Activated CD8-positive, alpha-beta T cell treated with anti-CD3 and anti-CD28 coated beads for 36 hours (primary cell): ENCODE measurements at regions not wholly inside any gene's neighbourhood (a gene's known extent, or its start where the extent isn't known, plus 50 kb on each side); places are given as distances from the start of the nearest gene placed in this dataset.

Experiments used
- ATAC-seq: fragments of 200-7000 bp; cut with Tn5 transposase; one replicate; pipeline ENCODE4 v1.10.0; 2021; ENCODE audit warnings: mild to moderate bottlenecking, moderate library complexity
- CTCF ChIA-PET: fragments of 350-600 bp; sonication (Branson Sonifier 250); formaldehyde crosslinking; loops from one replicate; lab custom pipeline; 2021; ENCODE audit warnings: antibody characterized with exemption; lab: Charles Lee
- POLR2A ChIA-PET: fragments of 350-600 bp; sonication (Branson Sonifier 250); formaldehyde crosslinking; loops from one replicate; lab custom pipeline; 2021; ENCODE audit warnings: antibody characterized with exemption; lab: Charles Lee
- DNase-seq: peaks from one replicate; pipeline ENCODE4 v3.0.0-alpha.2; 2020
- H3K27ac Mint-ChIP-seq: one replicate; pipeline ENCODE4 v1.8.0; 2021; ENCODE audit warnings: mild to moderate bottlenecking, mixed read lengths
- H3K27me3 Mint-ChIP-seq: one replicate; pipeline ENCODE4 v1.8.0; 2021; ENCODE audit warnings: mixed read lengths
- H3K36me3 Mint-ChIP-seq: one replicate; pipeline ENCODE4 v1.8.0; 2021; ENCODE audit warnings: low read depth, mixed read lengths
- H3K4me1 Mint-ChIP-seq: one replicate; pipeline ENCODE4 v1.8.0; 2021; ENCODE audit warnings: low read depth, mixed read lengths
- H3K4me3 Mint-ChIP-seq: one replicate; pipeline ENCODE4 v1.8.0; 2021; ENCODE audit warnings: mild to moderate bottlenecking, moderate library complexity, mixed read lengths
- H3K9me3 Mint-ChIP-seq: one replicate; pipeline ENCODE4 v1.8.0; 2021; ENCODE audit warnings: mixed read lengths
- intact Hi-C: fragments of 100-400 bp; cut with micrococcal nuclease; formaldehyde crosslinking; loops from one replicate; pipeline ENCODE4 v1.10.0; 2022
- TF ChIP-seq, protein P1 (sequence below): fragments of 200-600 bp; IDR thresholded peaks from one replicate; pipeline ENCODE4 v1.8.0; 2022; ENCODE audit warnings: antibody characterized with exemption, mild to moderate bottlenecking

DNA sequence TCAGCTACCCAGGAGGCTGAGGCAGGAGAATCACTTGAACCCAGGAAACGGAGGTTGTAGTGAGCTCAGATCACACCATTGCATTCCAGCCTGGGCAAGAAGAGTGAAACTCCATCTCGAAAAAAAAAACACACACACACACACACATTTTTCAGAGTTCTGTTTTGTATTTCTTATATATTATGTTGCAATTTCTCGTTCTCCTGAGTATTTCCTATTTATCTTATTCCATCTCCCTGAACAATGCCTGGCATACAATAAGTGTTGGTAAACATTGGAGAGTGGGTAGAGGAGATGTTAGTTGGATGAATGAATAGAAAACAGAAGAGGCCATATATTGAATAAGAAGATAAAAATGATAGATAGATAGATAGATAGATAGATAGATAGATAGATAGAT, 167.8 kb upstream of the CDH5 start:
- no peak overlapping the region for H3K27ac Mint-ChIP-seq
- H3K4me3 Mint-ChIP-seq, result no peak overlapping the region
- TF ChIP-seq, protein P1, sequence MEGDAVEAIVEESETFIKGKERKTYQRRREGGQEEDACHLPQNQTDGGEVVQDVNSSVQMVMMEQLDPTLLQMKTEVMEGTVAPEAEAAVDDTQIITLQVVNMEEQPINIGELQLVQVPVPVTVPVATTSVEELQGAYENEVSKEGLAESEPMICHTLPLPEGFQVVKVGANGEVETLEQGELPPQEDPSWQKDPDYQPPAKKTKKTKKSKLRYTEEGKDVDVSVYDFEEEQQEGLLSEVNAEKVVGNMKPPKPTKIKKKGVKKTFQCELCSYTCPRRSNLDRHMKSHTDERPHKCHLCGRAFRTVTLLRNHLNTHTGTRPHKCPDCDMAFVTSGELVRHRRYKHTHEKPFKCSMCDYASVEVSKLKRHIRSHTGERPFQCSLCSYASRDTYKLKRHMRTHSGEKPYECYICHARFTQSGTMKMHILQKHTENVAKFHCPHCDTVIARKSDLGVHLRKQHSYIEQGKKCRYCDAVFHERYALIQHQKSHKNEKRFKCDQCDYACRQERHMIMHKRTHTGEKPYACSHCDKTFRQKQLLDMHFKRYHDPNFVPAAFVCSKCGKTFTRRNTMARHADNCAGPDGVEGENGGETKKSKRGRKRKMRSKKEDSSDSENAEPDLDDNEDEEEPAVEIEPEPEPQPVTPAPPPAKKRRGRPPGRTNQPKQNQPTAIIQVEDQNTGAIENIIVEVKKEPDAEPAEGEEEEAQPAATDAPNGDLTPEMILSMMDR, result no peak
- H3K9me3 Mint-ChIP-seq, result no peaks in the 10 kb centered on the region
- ChIA-PET POLR2A (no interaction called here), CTCF (no interaction called here)
- H3K27me3 Mint-ChIP-seq, result no peaks in the 10 kb centered on the region
- DNase-seq (no peak), ATAC-seq (no peak)
- intact Hi-C loops, result no loop called here
- no peaks in the 10 kb centered on the region for H3K36me3 Mint-ChIP-seq
- no peaks in the 10 kb centered on the region for H3K4me1 Mint-ChIP-seq

DNA sequence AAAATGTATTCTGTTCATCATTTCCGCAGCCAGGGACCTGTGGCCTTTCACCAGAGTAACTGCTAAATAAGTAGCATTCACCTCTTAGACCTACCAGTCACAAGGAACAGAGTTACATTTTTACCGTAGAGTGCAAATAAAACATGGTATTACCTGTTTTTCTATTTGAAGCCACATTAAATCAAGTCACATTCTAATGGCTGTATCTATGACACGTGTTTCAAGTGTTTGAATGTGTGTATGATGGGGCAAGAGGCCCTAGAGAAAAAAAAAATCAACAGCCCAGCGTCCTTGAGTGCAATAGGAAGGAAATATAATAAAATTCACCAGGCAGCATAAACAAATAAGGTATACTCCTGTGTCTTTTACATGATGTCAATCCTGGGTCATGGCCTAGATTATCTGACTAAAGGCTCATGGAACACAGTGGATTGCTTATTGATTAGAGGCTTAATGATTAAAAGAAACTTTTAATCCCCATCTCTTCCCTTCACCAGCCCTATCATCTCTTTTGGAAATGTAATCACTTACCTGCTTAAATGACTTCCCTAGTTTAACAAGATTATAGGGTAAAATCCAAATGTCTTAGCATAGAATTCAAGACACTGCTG, 168.7 kb upstream of the CDH5 start:
- Mint-ChIP-seq H3K27ac (no peak overlapping the region), H3K4me1 (no peaks in the 10 kb centered on the region), H3K27me3 (no peaks in the 10 kb centered on the region), H3K36me3 (no peaks in the 10 kb centered on the region), H3K4me3 (no peak overlapping the region), H3K9me3 (no peaks in the 10 kb centered on the region)
- POLR2A ChIA-PET, result no interaction called here
- no peak for ATAC-seq
- TF ChIP-seq, protein P1, result no peak
- CTCF ChIA-PET, result no interaction called here
- DNase-seq, result no peak
- intact Hi-C loops, result no loop called here

DNA sequence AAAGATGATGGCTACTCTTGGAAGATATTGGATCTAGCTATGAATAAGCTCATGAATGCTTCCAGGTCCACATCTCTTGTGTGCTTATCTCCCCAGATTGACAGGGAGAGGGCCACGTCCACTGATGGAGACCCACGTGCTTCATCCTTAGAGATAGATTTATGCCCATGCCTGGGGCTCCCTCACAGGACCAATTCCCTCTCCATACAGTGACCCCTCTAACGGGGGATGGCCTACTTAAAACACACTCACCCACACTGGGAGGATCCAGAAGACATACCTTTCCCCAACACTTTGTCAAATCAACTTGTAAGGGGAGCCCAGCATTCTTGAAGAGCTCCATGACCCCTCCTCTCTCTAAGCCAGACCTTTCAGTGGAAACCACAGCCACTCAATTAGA, 169.7 kb upstream of the CDH5 start:
- ATAC-seq (no peak), DNase-seq (no peak)
- Mint-ChIP-seq H3K9me3 (no peaks in the 10 kb centered on the region), H3K4me3 (no peak overlapping the region), H3K27ac (no peak overlapping the region), H3K27me3 (peaks cover 3% of the 10 kb centered on the region), H3K4me1 (no peaks in the 10 kb centered on the region), H3K36me3 (no peaks in the 10 kb centered on the region)
- ChIA-PET POLR2A (no interaction called here), CTCF (no interaction called here)
- TF ChIP-seq, protein P1, result no peak
- intact Hi-C loops, result no loop called here

DNA sequence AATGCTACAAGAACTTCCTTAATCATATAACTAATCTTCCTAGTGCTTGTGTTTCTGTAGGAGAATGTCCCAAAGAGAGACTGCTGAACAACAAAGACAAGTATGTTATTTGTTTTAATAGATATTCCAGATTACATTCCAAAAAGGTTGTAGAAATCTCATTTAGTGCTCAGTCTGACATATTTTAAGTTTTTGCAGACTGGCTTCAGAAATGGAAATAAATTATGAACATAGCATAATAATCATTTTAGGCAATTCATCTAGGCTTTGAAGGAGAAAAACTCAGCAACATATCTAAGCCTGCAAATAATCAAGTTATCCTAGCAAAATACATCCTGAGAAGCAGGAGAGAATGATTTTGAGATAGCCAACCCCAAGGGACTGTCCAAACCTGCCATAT, 171.6 kb upstream of the CDH5 start:
- Mint-ChIP-seq H3K27ac (no peak overlapping the region), H3K4me3 (no peak overlapping the region), H3K4me1 (no peaks in the 10 kb centered on the region), H3K9me3 (no peaks in the 10 kb centered on the region), H3K27me3 (peaks cover 3% of the 10 kb centered on the region), H3K36me3 (no peaks in the 10 kb centered on the region)
- CTCF ChIA-PET, result no interaction called here
- ATAC-seq (no peak), DNase-seq (no peak)
- TF ChIP-seq, protein P1, result no peak
- intact Hi-C loops, result no loop called here
- POLR2A ChIA-PET, result no interaction called here

DNA sequence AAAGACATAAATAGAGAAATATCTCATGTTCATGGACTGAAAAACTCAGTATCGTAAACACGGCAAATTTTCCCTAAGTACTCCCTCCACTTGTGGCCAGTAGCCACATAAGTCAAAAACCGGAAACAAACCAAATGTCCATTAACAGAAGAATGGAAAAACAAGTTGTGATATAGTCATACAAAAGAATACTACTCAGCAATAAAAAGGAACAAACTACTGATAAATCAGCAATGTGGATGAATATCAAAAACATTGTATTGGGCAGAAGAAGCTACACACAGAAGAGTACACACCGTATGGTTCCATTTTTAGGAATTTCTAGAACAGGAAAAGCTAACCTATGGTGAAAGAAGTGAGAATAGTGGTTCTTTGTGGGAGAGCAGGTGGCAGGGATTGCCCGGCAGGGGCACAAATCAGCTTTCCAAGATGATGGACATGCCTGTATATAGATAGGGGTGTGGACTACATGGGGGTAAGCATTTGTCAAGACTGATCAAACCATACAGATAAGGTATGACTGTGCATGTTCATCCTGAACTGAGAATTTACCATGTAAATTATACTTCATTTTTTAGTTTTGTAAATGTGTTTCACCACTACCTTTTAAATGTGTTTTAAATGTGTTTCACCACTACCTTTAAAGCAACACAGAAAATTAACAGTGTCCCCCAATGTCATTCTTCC, 172.8 kb upstream of the CDH5 start:
- ChIA-PET POLR2A (no interaction called here), CTCF (no interaction called here)
- TF ChIP-seq, protein P1, result no peak
- ATAC-seq (no peak), DNase-seq (no peak)
- H3K9me3 Mint-ChIP-seq, result no peaks in the 10 kb centered on the region
- no peak overlapping the region for H3K4me3 Mint-ChIP-seq
- no peaks in the 10 kb centered on the region for H3K36me3 Mint-ChIP-seq
- peaks cover 3% of the 10 kb centered on the region for H3K27me3 Mint-ChIP-seq
- H3K27ac Mint-ChIP-seq, result no peak overlapping the region
- intact Hi-C loops, result no loop called here
- no peaks in the 10 kb centered on the region for H3K4me1 Mint-ChIP-seq
